HEK293 (cell line): ENCODE measurements at regions not wholly inside any gene's neighbourhood (a gene's known extent, or its start where the extent isn't known, plus 50 kb on each side); places are given as distances from the start of the nearest gene placed in this dataset.

Experiments
- CTCF ChIP-seq: fragments of 450-650 bp; formaldehyde crosslinking; IDR thresholded peaks from 2 replicates; pipeline ENCODE4 v1.5.1; 2016; ENCODE audit warnings: missing biosample characterization, missing genetic modification characterization
- GLI2 ChIP-seq: fragments of 450-650 bp; formaldehyde crosslinking; IDR thresholded peaks from 2 replicates; pipeline ENCODE4; 2017; ENCODE audit warnings: missing biosample characterization, missing genetic modification characterization, low read depth, borderline replicate concordance
- ZBTB26 ChIP-seq: fragments of 450-650 bp; formaldehyde crosslinking; optimal IDR thresholded peaks from 2 replicates; pipeline ENCODE3; 2016; ENCODE audit warnings: missing biosample characterization, mild to moderate bottlenecking, missing genetic modification characterization
- ZNF274 ChIP-seq, 2 experiments: fragments of 200-500 bp in 1 of 2; fragments of 450-650 bp in 1 of 2; sonication (Bioruptor generic) in 1 of 2; formaldehyde crosslinking in 1 of 2; IDR thresholded peaks; 2 replicates each; pipeline versions ENCODE4 v1.5.1 to v1.6.1; 2014 to 2016; ENCODE audit warnings: borderline replicate concordance in 1 of 2, inconsistent platforms in 1 of 2, low read length in 1 of 2, missing biosample characterization in 1 of 2, missing genetic modification characterization in 1 of 2
- ZNF423 ChIP-seq: fragments of 450-650 bp; formaldehyde crosslinking; IDR thresholded peaks from 2 replicates; pipeline ENCODE4 v1.5.1; 2016; ENCODE audit warnings: missing biosample characterization, missing genetic modification characterization
- ZNF521 ChIP-seq: fragments of 450-650 bp; formaldehyde crosslinking; IDR thresholded peaks from 2 replicates; pipeline ENCODE4 v1.5.1; 2017; ENCODE audit warnings: missing biosample characterization, mild to moderate bottlenecking, missing genetic modification characterization
- ZNF549 ChIP-seq: fragments of 450-650 bp; IDR thresholded peaks from 2 replicates; pipeline ENCODE4 v1.5.1; 2018; ENCODE audit warnings: missing biosample characterization, missing genetic modification characterization, mild to moderate bottlenecking, inconsistent platforms, moderate library complexity
- ZNF670 ChIP-seq: fragments of 450-650 bp; formaldehyde crosslinking; IDR thresholded peaks from 2 replicates; pipeline ENCODE4 v1.5.1; 2016; ENCODE audit warnings: missing biosample characterization, missing genetic modification characterization, low read depth
- ZNF776 ChIP-seq: fragments of 450-650 bp; formaldehyde crosslinking; IDR thresholded peaks from 2 replicates; pipeline ENCODE4 v1.5.0; 2017; ENCODE audit warnings: missing biosample characterization, missing genetic modification characterization, borderline replicate concordance
- ZNF785 ChIP-seq: fragments of 450-650 bp; formaldehyde crosslinking; IDR thresholded peaks from 2 replicates; pipeline ENCODE4 v1.5.1; 2016; ENCODE audit warnings: missing biosample characterization, missing genetic modification characterization

DNA sequence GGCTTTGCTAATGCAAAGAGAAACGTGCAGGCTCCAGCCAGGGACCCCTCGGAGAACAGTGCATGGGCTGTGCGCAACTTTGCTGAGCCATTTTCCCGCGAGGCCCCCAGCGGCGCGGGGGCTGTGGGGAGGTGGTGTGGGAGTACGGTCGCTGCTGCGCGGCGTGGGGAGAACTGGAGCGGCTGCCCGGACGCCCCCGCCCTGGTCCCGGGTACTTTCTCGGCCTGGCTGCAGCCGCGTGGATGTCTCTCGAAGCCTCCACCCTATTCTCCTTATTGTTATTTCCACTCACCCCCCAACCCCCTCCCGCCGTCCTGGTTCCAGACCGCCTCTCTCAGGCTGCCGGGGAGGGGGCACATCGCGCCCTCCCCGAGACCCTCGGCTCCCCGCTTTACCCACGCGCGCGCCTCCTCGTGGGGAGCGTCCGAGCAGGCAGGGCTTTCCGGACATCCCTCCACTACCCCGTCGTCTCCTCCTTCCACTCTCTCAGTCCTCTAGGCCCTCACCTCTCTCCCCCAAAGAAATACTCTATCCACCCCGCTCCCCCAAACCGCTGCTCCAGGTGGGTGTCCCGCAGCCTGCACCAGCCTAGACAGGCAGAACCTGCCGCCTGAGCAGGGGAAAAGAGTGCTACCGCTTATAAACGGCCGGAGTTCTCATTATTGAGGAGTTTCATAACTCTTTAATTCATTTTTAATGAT lies 68.6 kb upstream of the TBCA start:
- TF ChIP-seq ZNF776 (tag by site-specific recombination) (no peak), ZNF785 (tag by site-specific recombination) (no peak), CTCF (tag by site-specific recombination) (no peak), ZNF274 (IDR thresholded peaks at IDR 0.05; ENCODE audit: low read length) (no peak), ZNF274 (tag by site-specific recombination; IDR thresholded peaks at IDR 0.05; ENCODE audit: borderline replicate concordance) (no peak), ZBTB26 (no peak), ZNF549 (tag by site-specific recombination) (no peak), ZNF521 (no peak), ZNF423 (no peak), GLI2 (no peak), ZNF670 (tag by site-specific recombination) (no peak)
